Liver (tissue), 3 donors: ENCODE measurements at regions not wholly inside any gene's neighbourhood (a gene's known extent, or its start where the extent isn't known, plus 50 kb on each side); places are given as distances from the start of the nearest gene placed in this dataset.

Experiments used
- CTCF ChIP-seq: fragments of 150-350 bp; IDR thresholded peaks from 2 replicates; pipeline ENCODE4 v1.5.1; 2017; ENCODE audit warnings: improper control_type of control experiment, low read depth, low read length; ENCODE audit not compliant: missing input control
- NR2F2 ChIP-seq: IDR thresholded peaks from 2 replicates; pipeline ENCODE4 v1.6.1; 2016; ENCODE audit warnings: antibody characterized with exemption
- donor health status: healthy.
- donor health status: healthy.

GRCh38 chr17:73851091-73851490, 206.8 kb upstream of the SDK2 start:
- TF ChIP-seq CTCF (no peak), NR2F2 (no peak)
